CD14-positive monocyte (primary cell): ENCODE measurements at regions not wholly inside any gene's neighbourhood (a gene's known extent, or its start where the extent isn't known, plus 50 kb on each side); places are given as distances from the start of the nearest gene placed in this dataset.

Experiments used
- DNase-seq, 3 donors: peaks; one replicate each; pipeline ENCODE4 v3.0.0-alpha.2; 2011 to 2022
- H2AFZ ChIP-seq: 2 replicates; pipeline ENCODE4 v1.6.0; 2012; ENCODE audit warnings: mild to moderate bottlenecking, low read depth, low read length, inconsistent platforms; ENCODE audit not compliant: insufficient read depth, poor library complexity, severe bottlenecking
- H3K27ac ChIP-seq, 2 donors: 1 replicate in 1 of 2; 2 replicates in 1 of 2; pipeline ENCODE4 v1.5.1; 2012 to 2013; ENCODE audit warnings: low read length in 2 of 2, control low read depth in 1 of 2, inconsistent platforms in 1 of 2, low read depth in 1 of 2, mild to moderate bottlenecking in 1 of 2
- H3K27me3 ChIP-seq, 2 donors: one replicate each; pipeline versions ENCODE4 v1.6.0 to v1.6.1; 2011 to 2013; ENCODE audit warnings: low read length in 2 of 2; ENCODE audit not compliant: control insufficient read depth in 2 of 2, insufficient read depth in 2 of 2
- H3K36me3 ChIP-seq, 2 donors: replicated peaks in 1 of 2; 1 replicate in 1 of 2; 2 replicates in 1 of 2; pipeline versions ENCODE4 v1.5.1 to v1.6.1; 2012 to 2013; ENCODE audit warnings: low read length in 2 of 2, control low read depth in 1 of 2, inconsistent platforms in 1 of 2, mild to moderate bottlenecking in 1 of 2; ENCODE audit not compliant: insufficient read depth in 2 of 2, control insufficient read depth in 1 of 2
- H3K4me1 ChIP-seq, 2 donors: 1 replicate in 1 of 2; 2 replicates in 1 of 2; pipeline versions ENCODE4 v1.5.1 to v1.6.1; 2012 to 2013; ENCODE audit warnings: low read length in 2 of 2, control low read depth in 1 of 2, inconsistent platforms in 1 of 2, mild to moderate bottlenecking in 1 of 2, moderate library complexity in 1 of 2; ENCODE audit not compliant: insufficient read depth in 2 of 2, control insufficient read depth in 1 of 2
- H3K4me2 ChIP-seq: replicated peaks from 2 replicates; pipeline ENCODE3; 2012; ENCODE audit warnings: low read length, moderate library complexity, mild to moderate bottlenecking; ENCODE audit not compliant: poor library complexity, severe bottlenecking; ENCODE audit errors: extremely low read depth
- H3K4me3 ChIP-seq, 3 experiments: fragments of 200-600 bp in 1 of 3; sonication (generic) in 1 of 3; replicated peaks in 1 of 3; 1 replicate in 2 of 3; 2 replicates in 1 of 3; pipeline ENCODE4 v1.5.1; 2011 to 2013; ENCODE audit warnings: low read length in 3 of 3, mild to moderate bottlenecking in 3 of 3, control low read depth in 2 of 3, low read depth in 2 of 3, inconsistent platforms in 1 of 3, moderate library complexity in 1 of 3
- H3K79me2 ChIP-seq: 2 replicates; pipeline ENCODE4 v1.6.0; 2012; ENCODE audit warnings: mild to moderate bottlenecking, control low read depth, inconsistent platforms, low read length, moderate library complexity; ENCODE audit not compliant: insufficient read depth
- H3K9ac ChIP-seq: 2 replicates; pipeline ENCODE4 v1.6.0; 2017; ENCODE audit warnings: low read length, mild to moderate bottlenecking; ENCODE audit not compliant: insufficient read depth, poor library complexity, severe bottlenecking
- H3K9me3 ChIP-seq, 2 donors: replicated peaks in 1 of 2; 1 replicate in 1 of 2; 2 replicates in 1 of 2; pipeline versions ENCODE4 v1.5.1 to v1.6.1; 2012 to 2013; ENCODE audit warnings: low read length in 2 of 2, control low read depth in 1 of 2; ENCODE audit not compliant: control insufficient read depth in 1 of 2, insufficient read depth in 1 of 2
- H4K20me1 ChIP-seq: 2 replicates; pipeline ENCODE4 v1.6.0; 2012; ENCODE audit warnings: mild to moderate bottlenecking, low read length, control low read depth, moderate library complexity; ENCODE audit not compliant: insufficient read depth
- H3K27ac Mint-ChIP-seq, 7 donors: one replicate each; pipeline ENCODE4 v1.8.0; 2020; ENCODE audit warnings: mild to moderate bottlenecking in 7 of 7, mixed read lengths in 7 of 7, moderate library complexity in 6 of 7, inconsistent platforms in 2 of 7
- H3K27me3 Mint-ChIP-seq, 3 donors: one replicate each; pipeline ENCODE4 v1.8.0; 2021 to 2022; ENCODE audit warnings: low read depth in 3 of 3, mild to moderate bottlenecking in 3 of 3, mixed read lengths in 3 of 3, moderate library complexity in 3 of 3, inconsistent platforms in 1 of 3
- H3K36me3 Mint-ChIP-seq, 2 donors: one replicate each; pipeline ENCODE4 v1.8.0; 2020; ENCODE audit warnings: mixed read lengths in 2 of 2, inconsistent platforms in 1 of 2, mild to moderate bottlenecking in 1 of 2
- H3K4me1 Mint-ChIP-seq: one replicate; pipeline ENCODE4 v1.8.0; 2020; ENCODE audit warnings: mild to moderate bottlenecking, mixed read lengths
- H3K4me3 Mint-ChIP-seq, 2 donors: one replicate each; pipeline ENCODE4 v1.8.0; 2020; ENCODE audit warnings: mild to moderate bottlenecking in 2 of 2, mixed read lengths in 2 of 2, moderate library complexity in 1 of 2
- H3K9me3 Mint-ChIP-seq, 7 donors: one replicate each; pipeline ENCODE4 v1.8.0; 2020 to 2022; ENCODE audit warnings: mixed read lengths in 7 of 7, mild to moderate bottlenecking in 6 of 7, moderate library complexity in 6 of 7, inconsistent platforms in 2 of 7
- CTCF ChIP-seq: fragments of 200-600 bp; IDR thresholded peaks from one replicate; pipeline ENCODE4 v1.8.0; 2022; ENCODE audit warnings: antibody characterized with exemption, mild to moderate bottlenecking
- WGBS: methylation state at CpG from one replicate; pipeline ENCODE4 v1.1.5; 2013; ENCODE audit warnings: missing lambda C conversion rate; ENCODE audit not compliant: insufficient coverage; 5-methylcytosine and 5-hydroxymethylcytosine counted together
- intact Hi-C, 2 donors: fragments of 100-400 bp; cut with micrococcal nuclease; formaldehyde crosslinking; loops; one replicate each; pipeline versions ENCODE4 v1.15.0 to v1.15.1; 2023

DNA sequence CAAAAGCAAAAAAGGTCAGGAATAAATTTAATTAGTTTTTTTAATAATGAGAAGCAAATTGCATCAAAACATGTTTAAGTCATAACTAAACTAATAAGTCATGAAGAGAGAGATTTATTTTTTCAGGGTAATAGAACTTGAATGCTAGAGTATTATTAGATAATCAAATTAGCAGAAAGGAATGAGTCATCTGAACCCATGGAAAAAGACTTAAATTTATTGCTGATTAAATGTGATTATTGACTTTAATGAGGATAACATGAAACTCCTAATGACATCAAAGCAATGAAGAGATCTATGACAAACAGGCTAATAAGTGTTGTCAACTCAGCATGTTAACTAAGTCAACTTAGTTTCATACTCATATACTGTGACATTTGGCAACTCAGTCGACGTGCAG, 264.2 kb downstream of the USP25 start:
- Histone ChIP-seq H3K9ac (no peak overlapping the region), H3K4me3 (no peak overlapping the region), H3K36me3 (no peaks in the 10 kb centered on the region), H3K27me3 (no peaks in the 10 kb centered on the region), H3K4me1 (no peaks in the 10 kb centered on the region), H2AFZ (no peak overlapping the region), H3K79me2 (no peaks in the 10 kb centered on the region), H3K4me2 (no peak overlapping the region), H3K27ac (no peak overlapping the region), H3K9me3 (no peaks in the 10 kb centered on the region), H4K20me1 (no peaks in the 10 kb centered on the region)
- DNase-seq: no peak
- no peak for TF ChIP-seq CTCF
- Mint-ChIP-seq H3K4me3 (no peak overlapping the region), H3K36me3 (no peaks in the 10 kb centered on the region), H3K27ac (no peak overlapping the region), H3K9me3 (peaks cover 0 to 3% (median 0%) of the 10 kb centered on the region in 7 donors), H3K4me1 (no peaks in the 10 kb centered on the region), H3K27me3 (no peaks in the 10 kb centered on the region)
- intact Hi-C loops: no loop called here
- WGBS: no CpG with 5 or more reads among the region's 2 CpGs

DNA sequence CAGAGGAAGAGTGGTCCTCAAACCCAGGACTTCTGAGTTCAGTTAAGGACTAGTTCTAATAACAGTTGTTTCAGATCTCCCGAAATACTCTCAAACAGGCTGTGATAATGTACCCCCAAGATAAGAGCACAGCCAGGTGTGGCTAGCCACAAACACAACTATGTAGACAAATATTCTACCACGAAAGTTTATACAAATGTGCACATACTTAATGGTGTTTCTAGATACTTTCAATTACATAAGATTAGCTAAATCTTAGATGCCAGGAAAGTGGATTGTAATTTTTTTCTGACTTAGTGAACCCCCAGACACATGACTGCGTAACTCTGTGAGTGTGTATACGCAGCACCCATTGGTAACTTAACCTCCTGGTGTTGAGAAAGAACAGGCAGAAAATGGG, 270.0 kb downstream of the USP25 start:
- H3K4me3 Mint-ChIP-seq: no peak overlapping the region
- Histone ChIP-seq H3K27ac (no peak overlapping the region), H3K27me3 (no peaks in the 10 kb centered on the region), H2AFZ (no peak overlapping the region), H3K4me1 (no peaks in the 10 kb centered on the region), H3K79me2 (no peaks in the 10 kb centered on the region), H3K36me3 (no peaks in the 10 kb centered on the region), H3K4me2 (no peak overlapping the region), H3K4me3 (no peak overlapping the region), H3K9me3 (no peaks in the 10 kb centered on the region), H4K20me1 (no peaks in the 10 kb centered on the region), H3K9ac (no peak overlapping the region)
- H3K9me3 Mint-ChIP-seq: peaks cover 0 to under 1% (median 0%) of the 10 kb centered on the region in 7 donors
- no peaks in the 10 kb centered on the region for H3K27me3 Mint-ChIP-seq
- H3K4me1 Mint-ChIP-seq: no peaks in the 10 kb centered on the region
- no peak for DNase-seq
- TF ChIP-seq CTCF: no peak
- H3K27ac Mint-ChIP-seq: no peak overlapping the region
- intact Hi-C loops: no loop called here
- WGBS: 100% methylated on average over 1 of the region's 4 CpGs
- H3K36me3 Mint-ChIP-seq: no peaks in the 10 kb centered on the region
